ENCODE measurements at regions not wholly inside any gene's neighbourhood (a gene's known extent, or its start where the extent isn't known, plus 50 kb on each side); places are given as distances from the start of the nearest gene placed in this dataset.

GRCh38 chr5:120164037-120164436 is 300.1 kb upstream of the PRR16 start:
- Histone ChIP-seq H3K4me3 (ENCODE audit: insufficient read depth, low read depth, low read length) (no peak overlapping the region), H4K20me1 (ENCODE audit: insufficient read depth, low read length) (no peaks in the 10 kb centered on the region), H3K27ac (ENCODE audit: insufficient read depth, low read length) (no peak overlapping the region), H3K14ac (replicated peaks; ENCODE audit: low read depth, low read length) (no peak overlapping the region), H4K91ac (ENCODE audit: insufficient read depth, low read depth, low read length) (no peak overlapping the region), H3K4me2 (ENCODE audit: low read depth, low read length) (no peak overlapping the region), H2AK5ac (ENCODE audit: low read depth, low read length) (no peak overlapping the region), H2BK120ac (ENCODE audit: low read depth, low read length) (no peak overlapping the region), H3K9ac (ENCODE audit: low read depth, low read length) (no peak overlapping the region), H3K4me1 (ENCODE audit: control insufficient read depth, insufficient read depth, low read length) (no peaks in the 10 kb centered on the region), H3K56ac (ENCODE audit: extremely low read depth, insufficient read depth, low read length) (no peak overlapping the region), H3K9me1 (ENCODE audit: insufficient read depth, low read length) (no peaks in the 10 kb centered on the region; the same call in 1 of the 2 replicates), H3K18ac (ENCODE audit: low read depth, low read length) (no peak overlapping the region), H3K9me3 (ENCODE audit: control insufficient read depth, insufficient read depth, low read length) (no peaks in the 10 kb centered on the region), H3K27me3 (ENCODE audit: control insufficient read depth, insufficient read depth, low read length) (no peaks in the 10 kb centered on the region), H3K23ac (ENCODE audit: low read depth, low read length) (no peak overlapping the region), H2AK9ac (replicated peaks; ENCODE audit: low read depth, low read length, poor library complexity) (no peak overlapping the region), H4K8ac (ENCODE audit: low read depth in 2 of 2, low read length in 2 of 2) (no peak overlapping the region), H2AFZ (replicated peaks; ENCODE audit: low read length, poor library complexity) (no peak overlapping the region), H2BK5ac (ENCODE audit: low read depth, low read length, poor library complexity, severe bottlenecking) (no peak overlapping the region), H3K4ac (ENCODE audit: low read depth, low read length) (no peak overlapping the region), H2BK20ac (ENCODE audit: low read depth, low read length) (no peak overlapping the region), H4K5ac (ENCODE audit: low read depth, low read length) (no peak overlapping the region), H3K36me3 (ENCODE audit: control insufficient read depth, insufficient read depth, low read length) (no peaks in the 10 kb centered on the region), H2BK15ac (ENCODE audit: low read depth, low read length) (no peak overlapping the region), H3K79me1 (ENCODE audit: low read depth in 1 of 2, low read length in 2 of 2) (no peaks in the 10 kb centered on the region)
- intact Hi-C loops (cut with micrococcal nuclease) (no loop called here), in situ Hi-C loops (cut with MboI; ENCODE audit: low sequenced_read_pairs) (no loop called here), dilution Hi-C loops (cut with HindIII; ENCODE audit: low sequenced_read_pairs, unreplicated experiment) (no loop called here)
- TF ChIP-seq MXI1 (IDR thresholded peaks at IDR 0.05; ENCODE audit: borderline replicate concordance, low read depth, low read length) (no peak), FOS (IDR thresholded peaks at IDR 0.05; ENCODE audit: low read depth, low read length) (no peak), POLR2A (IDR thresholded peaks at IDR 0.05; ENCODE audit: low read depth, low read length) (no peak), CEBPB (IDR thresholded peaks at IDR 0.05; ENCODE audit: low read depth, low read length) (no peak), CHD1 (IDR thresholded peaks at IDR 0.05; ENCODE audit: low read depth, low read length) (no peak), NFE2L2 (IDR thresholded peaks at IDR 0.05; ENCODE audit: low read depth, low read length) (no peak), SMC3 (IDR thresholded peaks at IDR 0.05; ENCODE audit: low read depth, low read length) (no peak), MAFK (IDR thresholded peaks at IDR 0.05; ENCODE audit: low read depth, low read length) (no peak), RCOR1 (IDR thresholded peaks at IDR 0.05; ENCODE audit: insufficient replicate concordance, low read length) (no peak), CTCF (conservative IDR thresholded peaks at IDR 0.05; ENCODE audit: low read depth, low read length) (no peak), BHLHE40 (IDR thresholded peaks at IDR 0.05; ENCODE audit: low read depth, low read length) (no peak), USF2 (IDR thresholded peaks at IDR 0.05; ENCODE audit: low read depth, low read length) (no peak)
- DNase-seq (no peak), ATAC-seq (ENCODE audit: low read depth) (no peak)
- BruUV-seq (replicated peaks) = no TSS peak
- WGBS, 2 experiments (ENCODE audit: extremely low coverage in 2 of 2, insufficient read length in 1 of 2) = no CpG with 5 or more reads among the region's 3 CpGs
- ChIA-PET POLR2A (ENCODE audit: unreplicated experiment) (no interaction called here), CTCF (no interaction called here)
